Right cardiac atrium (tissue), 5 donors: ENCODE measurements at regions not wholly inside any gene's neighbourhood (a gene's known extent, or its start where the extent isn't known, plus 50 kb on each side); places are given as distances from the start of the nearest gene placed in this dataset.
"Not testable (repeated sequence)": the region's sequence is repeated elsewhere in the genome, so short reads cannot be mapped to it uniquely, and the experiment has no call there.

ENCODE experiments used
- ATAC-seq, 2 donors: fragments of 200-7000 bp; cut with Tn5 transposase; one replicate each; pipeline versions ENCODE4 v1.8.0 to v1.9.1; 2020; ENCODE audit warnings: moderate library complexity in 2 of 2, mild to moderate bottlenecking in 1 of 2
- DNase-seq, 3 donors: peaks; one replicate each; pipeline ENCODE4 v3.0.0-alpha.2; 2020
- H3K27ac ChIP-seq: one replicate; pipeline ENCODE4 v1.5.1; 2013; ENCODE audit warnings: mild to moderate bottlenecking, low read length, control low read depth, moderate library complexity
- H3K27me3 ChIP-seq: one replicate; pipeline ENCODE4 v1.6.1; 2013; ENCODE audit not compliant: control insufficient read depth, insufficient read depth
- H3K4me1 ChIP-seq: one replicate; pipeline ENCODE4 v1.6.1; 2013; ENCODE audit warnings: low read length; ENCODE audit not compliant: control insufficient read depth, insufficient read depth
- H3K4me3 ChIP-seq: one replicate; pipeline ENCODE4 v1.5.1; 2013; ENCODE audit warnings: low read length, control low read depth
- H3K9me3 ChIP-seq: one replicate; pipeline ENCODE4 v1.6.1; 2013; ENCODE audit warnings: low read length; ENCODE audit not compliant: control insufficient read depth
- WGBS: extraction: QIAGEN DNeasy Blood & Tissue Kit; methylation state at CpG from one replicate; pipeline ENCODE4 v1.1.7; 2013; 5-methylcytosine and 5-hydroxymethylcytosine counted together
- intact Hi-C, 4 donors: fragments of 100-400 bp; cut with DNase I; formaldehyde crosslinking; loops; one replicate each; pipeline versions ENCODE4 v1.11.0 to v1.14.0; 2022 to 2023
- donor health status: healthy with polysubstance abuse.
- donor health status: DM: no; HTN: yes; CAD: no.
- donor health status: DM: no; HTN: no; CAD: no.
- donor health status: DM: no; HTN: yes; CAD: no; lungs with severe emphysema.
- donor health status: DM: yes; HTN: yes; CAD: no.

GRCh38 chr5:34411470-34412346 lies 244.4 kb upstream of the RAI14 start:
- Histone ChIP-seq H3K4me3 (no peak overlapping the region), H3K27me3 (no peaks in the 10 kb centered on the region), H3K4me1 (no peaks in the 10 kb centered on the region), H3K9me3 (no peaks in the 10 kb centered on the region), H3K27ac (no peak overlapping the region)
- intact Hi-C loops, result no loop called here
- no peak for DNase-seq
- ATAC-seq, result no peak

- 60% methylated on average over 2 of the region's 2 CpGs for WGBS
- Histone ChIP-seq H3K27me3 (no peaks in the 10 kb centered on the region), H3K4me3 (no peak overlapping the region), H3K4me1 (no peaks in the 10 kb centered on the region), H3K9me3 (no peaks in the 10 kb centered on the region), H3K27ac (no peak overlapping the region)
- intact Hi-C loops, result no loop called here
- ATAC-seq (no peak), DNase-seq (no peak)
Observed at GRCh38 chr5:34412736-34413135, 243.4 kb upstream of the RAI14 start.

GRCh38 chr5:34415559-34416198 lies 240.4 kb upstream of the RAI14 start:
- Histone ChIP-seq H3K4me3 (no peak overlapping the region), H3K27me3 (no peaks in the 10 kb centered on the region), H3K4me1 (no peaks in the 10 kb centered on the region), H3K27ac (no peak overlapping the region), H3K9me3 (no peaks in the 10 kb centered on the region)
- intact Hi-C loops, result no loop called here
- 50% methylated on average over 2 of the region's 2 CpGs for WGBS
- DNase-seq (no peak), ATAC-seq (no peak)

GRCh38 chr5:34416501-34417008 lies 239.6 kb upstream of the RAI14 start:
- no peaks in the 10 kb centered on the region for H3K4me1 ChIP-seq
- H3K27ac ChIP-seq, result no peak overlapping the region
- no peak overlapping the region for H3K4me3 ChIP-seq
- no peaks in the 10 kb centered on the region for H3K9me3 ChIP-seq
- intact Hi-C loops, result no loop called here
- DNase-seq (no peak), ATAC-seq (no peak)
- no peaks in the 10 kb centered on the region for H3K27me3 ChIP-seq

- H3K27ac ChIP-seq, H3K4me3 ChIP-seq, DNase-seq, intact Hi-C loops, ATAC-seq, H3K9me3 ChIP-seq, H3K4me1 ChIP-seq, H3K27me3 ChIP-seq: not testable (repeated sequence)
- 59% methylated on average over 2 of the region's 2 CpGs for WGBS
Observed at GRCh38 chr5:34420191-34420590, 235.9 kb upstream of the RAI14 start.

- no peak for ATAC-seq
- intact Hi-C loops, result no loop called here
- peaks cover 1% of the 10 kb centered on the region for H3K9me3 ChIP-seq
- 89% methylated on average over 4 of the region's 4 CpGs for WGBS
- no peak overlapping the region for H3K4me3 ChIP-seq
- DNase-seq, result no peak
- H3K4me1 ChIP-seq, result no peaks in the 10 kb centered on the region
- H3K27ac ChIP-seq, result no peak overlapping the region
- no peaks in the 10 kb centered on the region for H3K27me3 ChIP-seq
Observed at GRCh38 chr5:34436761-34437501, 219.2 kb upstream of the RAI14 start.

- WGBS, result 36% methylated on average over 7 of the region's 7 CpGs
- Histone ChIP-seq H3K27me3 (no peaks in the 10 kb centered on the region), H3K4me3 (no peak overlapping the region), H3K4me1 (no peaks in the 10 kb centered on the region), H3K27ac (no peak overlapping the region), H3K9me3 (no peaks in the 10 kb centered on the region)
- ATAC-seq, result no peak
- no peak for DNase-seq
- intact Hi-C loops, result no loop called here
Observed at GRCh38 chr5:34439601-34440000, 216.5 kb upstream of the RAI14 start.

- ATAC-seq, H3K4me1 ChIP-seq, H3K27me3 ChIP-seq, intact Hi-C loops, H3K9me3 ChIP-seq, DNase-seq, H3K4me3 ChIP-seq, H3K27ac ChIP-seq: not testable (repeated sequence)
- 93% methylated on average over 1 of the region's 1 CpG for WGBS
Observed at GRCh38 chr5:34441767-34442166, 214.4 kb upstream of the RAI14 start.

GRCh38 chr5:34447424-34447823 lies 208.7 kb upstream of the RAI14 start:
- no peak for DNase-seq
- no peak for ATAC-seq
- WGBS, result 32% methylated on average over 3 of the region's 3 CpGs

GRCh38 chr5:34449639-34450038 lies 206.5 kb upstream of the RAI14 start:
- Histone ChIP-seq H3K27ac (no peak overlapping the region), H3K27me3 (no peaks in the 10 kb centered on the region), H3K4me3 (no peak overlapping the region), H3K9me3 (no peaks in the 10 kb centered on the region), H3K4me1 (no peaks in the 10 kb centered on the region)
- DNase-seq (no peak), ATAC-seq (no peak)
- 81% methylated on average over 3 of the region's 3 CpGs for WGBS
- intact Hi-C loops, result no loop called here

More at GRCh38 chr5:34447424-34447823, 208.7 kb upstream of the RAI14 start:
- Histone ChIP-seq H3K4me1 (no peaks in the 10 kb centered on the region), H3K27me3 (no peaks in the 10 kb centered on the region), H3K9me3 (no peaks in the 10 kb centered on the region), H3K27ac (no peak overlapping the region), H3K4me3 (no peak overlapping the region)
- intact Hi-C loops, result no loop called here

GRCh38 chr5:34450338-34450737 lies 205.8 kb upstream of the RAI14 start:
- H3K4me1 ChIP-seq, result no peaks in the 10 kb centered on the region
- H3K27ac ChIP-seq, result no peak overlapping the region
- H3K27me3 ChIP-seq, result no peaks in the 10 kb centered on the region
- ATAC-seq (no peak), DNase-seq (no peak)
- intact Hi-C loops, result no loop called here
- H3K4me3 ChIP-seq, result no peak overlapping the region
- WGBS, result 72% methylated on average over 2 of the region's 2 CpGs
- H3K9me3 ChIP-seq, result no peaks in the 10 kb centered on the region
